ENCODE measurements at regions not wholly inside any gene's neighbourhood (a gene's known extent, or its start where the extent isn't known, plus 50 kb on each side); places are given as distances from the start of the nearest gene placed in this dataset.

GRCh38 chr2:104158191-104158590 lies 695.7 kb upstream of the POU3F3 start:
- Histone ChIP-seq H3K27me3 (ENCODE audit: insufficient read depth, low read length) (no peaks in the 10 kb centered on the region), H3K4me3 (replicated peaks in 1 of 2; ENCODE audit: low read depth in 1 of 2, low read length in 2 of 2) (no peak overlapping the region), H3K9me2 (ENCODE audit: insufficient read depth) (no peaks in the 10 kb centered on the region), H3K79me2 (ENCODE audit: insufficient read depth, low read length) (no peaks in the 10 kb centered on the region), H3K36me3 (ENCODE audit: control insufficient read depth in 1 of 2, insufficient read depth in 2 of 2, low read length in 2 of 2) (no peaks in the 10 kb centered on the region), H3K27ac (ENCODE audit: low read depth, low read length) (no peak overlapping the region), H3K9ac (ENCODE audit: low read length) (no peak overlapping the region), H3K4me2 (ENCODE audit: low read length) (no peak overlapping the region), H4K20me1 (ENCODE audit: insufficient read depth) (no peaks in the 10 kb centered on the region), H3K9me3 (ENCODE audit: control insufficient read depth in 1 of 2, insufficient read depth in 1 of 2, low read depth in 1 of 2, low read length in 2 of 2) (peaks cover 0 to 23% of the 10 kb centered on the region in 2 experiments; a peak in 2 of 4 replicates), H2AFZ (ENCODE audit: low read depth, low read length, poor library complexity, severe bottlenecking) (no peak overlapping the region), H3K4me1 (ENCODE audit: control insufficient read depth in 1 of 2, insufficient read depth in 2 of 2, low read length in 2 of 2) (no peaks in the 10 kb centered on the region)
- no TSS peak for BruUV-seq (replicated peaks)
- intact Hi-C loops (cut with micrococcal nuclease), result no loop called here
- RAD21 ChIA-PET (ENCODE audit: low non-redundant PET in 1 of 2, low total read pairs in 2 of 2, uncharacterized antibody in 2 of 2, unreplicated experiment in 2 of 2), result no interaction called here
- DNase-seq (ENCODE audit: low read depth, low spot score) (no peak), ATAC-seq (no peak)
- no peak for TF ChIP-seq EZH2phosphoT487 (IDR thresholded peaks at IDR 0.05; ENCODE audit: borderline replicate concordance)
- no peak for TF ChIP-seq ZFX (IDR thresholded peaks at IDR 0.05)
- TF ChIP-seq EGR1 (IDR thresholded peaks at IDR 0.05; ENCODE audit: low read depth), result no peak
- no peak for TF ChIP-seq CTCF (IDR thresholded peaks at IDR 0.05 in 2 of 3, conservative IDR thresholded peaks at IDR 0.05 in 1 of 3; ENCODE audit: borderline replicate concordance in 1 of 3, insufficient read depth in 1 of 3, low read depth in 2 of 3, low read length in 2 of 3)
- no peak for TF ChIP-seq JUND (IDR thresholded peaks at IDR 0.05)
- no peak for TF ChIP-seq CEBPB (IDR thresholded peaks at IDR 0.05; ENCODE audit: low read depth)
- TF ChIP-seq YY1 (IDR thresholded peaks at IDR 0.05; ENCODE audit: extremely low read depth, insufficient replicate concordance, low read depth, low read length), result no peak
- TF ChIP-seq SP1 (IDR thresholded peaks at IDR 0.05; ENCODE audit: low read depth), result no peak
- no peak for TF ChIP-seq SRF (IDR thresholded peaks at IDR 0.05; ENCODE audit: low read depth)
- CTCF ChIA-PET, result no interaction called here
- POLR2A ChIA-PET, result no interaction called here

- no peaks in the 10 kb centered on the region for H3K36me3 ChIP-seq (ENCODE audit: control insufficient read depth in 1 of 2, insufficient read depth in 2 of 2, low read length in 2 of 2)
- no peak overlapping the region for H3K9ac ChIP-seq (ENCODE audit: low read length)
- no peak overlapping the region for H3K27ac ChIP-seq (ENCODE audit: low read depth, low read length)
- ChIA-PET RAD21 (ENCODE audit: low non-redundant PET in 1 of 2, low total read pairs in 2 of 2, uncharacterized antibody in 2 of 2, unreplicated experiment in 2 of 2) (no interaction called here), CTCF (no interaction called here), POLR2A (no interaction called here)
- H3K27me3 ChIP-seq (ENCODE audit: insufficient read depth, low read length), result no peaks in the 10 kb centered on the region
- no TSS peak for BruUV-seq (replicated peaks)
- H3K4me3 ChIP-seq (replicated peaks in 1 of 2; ENCODE audit: low read depth in 1 of 2, low read length in 2 of 2), result no peak overlapping the region
- ATAC-seq (no peak), DNase-seq (ENCODE audit: low read depth, low spot score) (no peak)
- no peak overlapping the region for H3K4me2 ChIP-seq (ENCODE audit: low read length)
- H3K9me3 ChIP-seq (ENCODE audit: control insufficient read depth in 1 of 2, insufficient read depth in 1 of 2, low read depth in 1 of 2, low read length in 2 of 2), result peaks cover 0 to 25% of the 10 kb centered on the region in 2 experiments; a peak in 2 of 4 replicates
- H2AFZ ChIP-seq (ENCODE audit: low read depth, low read length, poor library complexity, severe bottlenecking), result no peak overlapping the region
- H3K9me2 ChIP-seq (ENCODE audit: insufficient read depth), result no peaks in the 10 kb centered on the region
- no peaks in the 10 kb centered on the region for H3K4me1 ChIP-seq (ENCODE audit: control insufficient read depth in 1 of 2, insufficient read depth in 2 of 2, low read length in 2 of 2)
- H4K20me1 ChIP-seq (ENCODE audit: insufficient read depth), result no peaks in the 10 kb centered on the region
- no peaks in the 10 kb centered on the region for H3K79me2 ChIP-seq (ENCODE audit: insufficient read depth, low read length)
- intact Hi-C loops (cut with micrococcal nuclease), result no loop called here
- no peak for TF ChIP-seq RAD21 (IDR thresholded peaks at IDR 0.05; ENCODE audit: low read depth)
- TF ChIP-seq POLR2AphosphoS5 (IDR thresholded peaks at IDR 0.05; ENCODE audit: low read depth, low read length), result no peak
- TF ChIP-seq EZH2phosphoT487 (IDR thresholded peaks at IDR 0.05; ENCODE audit: borderline replicate concordance), result no peak
- TF ChIP-seq YY1 (IDR thresholded peaks at IDR 0.05; ENCODE audit: extremely low read depth, insufficient replicate concordance, low read depth, low read length), result no peak
- no peak for TF ChIP-seq REST (IDR thresholded peaks at IDR 0.05; ENCODE audit: low read depth)
- no peak for TF ChIP-seq ZNF274 (IDR thresholded peaks at IDR 0.05; ENCODE audit: low read depth, low read length)
- TF ChIP-seq CBX3 (IDR thresholded peaks at IDR 0.05; ENCODE audit: low read depth), result no peak
- TF ChIP-seq ZFX (IDR thresholded peaks at IDR 0.05), result no peak
- TF ChIP-seq CEBPB (IDR thresholded peaks at IDR 0.05; ENCODE audit: low read depth), result no peak
- TF ChIP-seq MAX (IDR thresholded peaks at IDR 0.05), result no peak
- no peak for TF ChIP-seq ATF3 (IDR thresholded peaks at IDR 0.05)
Measured at GRCh38 chr2:104163611-104164130, 690.2 kb upstream of the POU3F3 start.
